HG02798 (cell line): ENCODE measurements at regions not wholly inside any gene's neighbourhood (a gene's known extent, or its start where the extent isn't known, plus 50 kb on each side); places are given as distances from the start of the nearest gene placed in this dataset.
"Not testable (repeated sequence)": the region's sequence is repeated elsewhere in the genome, so short reads cannot be mapped to it uniquely, and the experiment has no call there.

Experiments
- ATAC-seq: cut with Tn5 transposase; IDR thresholded peaks from one replicate; pipeline ENCODE4 v1.9.1; 2021; ENCODE audit warnings: mild to moderate bottlenecking; ENCODE audit not compliant: unreplicated experiment, poor library complexity

DNA sequence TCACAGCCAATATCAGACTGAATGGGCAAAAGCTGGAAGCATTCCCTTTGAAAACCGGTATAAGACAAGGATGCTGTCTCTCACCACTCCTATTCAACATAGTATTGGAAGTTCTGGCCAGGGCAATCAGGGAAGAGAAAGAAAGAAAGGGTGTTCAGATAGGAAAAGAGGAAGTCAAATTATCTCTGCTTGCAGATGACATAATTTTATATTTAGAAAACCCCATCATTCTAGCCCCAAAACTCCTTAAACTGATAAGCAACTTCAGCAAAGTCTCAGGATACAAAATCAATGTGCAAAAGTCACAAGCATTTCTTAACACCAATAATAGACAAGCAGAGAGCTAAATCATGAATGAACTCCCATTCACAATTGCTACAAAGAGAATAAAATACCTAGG, 461.7 kb downstream of the PDGFC start:
- ATAC-seq = not testable (repeated sequence)

DNA sequence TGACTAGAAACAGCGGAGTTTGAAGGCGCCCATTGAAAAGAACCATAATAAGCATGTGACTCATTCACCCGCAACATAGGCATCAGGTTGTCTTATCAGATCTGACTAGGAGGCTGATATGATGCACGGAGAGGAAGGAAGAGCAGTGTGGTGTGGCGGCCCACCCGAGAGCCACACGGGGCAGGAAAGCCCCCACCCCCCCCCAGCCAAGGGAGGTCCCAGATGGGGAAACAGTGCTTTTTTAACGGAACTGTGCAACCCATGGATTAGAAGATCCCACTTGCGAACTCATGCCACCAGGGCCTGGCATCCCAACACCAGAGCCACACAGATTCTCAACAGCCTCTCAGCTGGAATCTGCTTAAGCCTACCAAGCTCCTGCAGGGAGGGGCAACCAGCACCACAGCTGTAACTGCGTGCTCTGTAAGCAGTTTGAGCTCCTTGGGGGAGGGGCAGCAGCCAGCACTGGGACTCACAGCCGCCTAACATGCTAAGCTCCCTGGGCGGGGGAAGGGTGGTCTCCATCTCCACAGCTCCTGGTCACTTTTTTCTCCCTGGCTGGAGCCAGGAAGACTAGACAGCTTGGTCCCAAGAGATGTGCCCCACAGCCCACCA, 466.2 kb downstream of the PDGFC start:
- no peak for ATAC-seq

DNA sequence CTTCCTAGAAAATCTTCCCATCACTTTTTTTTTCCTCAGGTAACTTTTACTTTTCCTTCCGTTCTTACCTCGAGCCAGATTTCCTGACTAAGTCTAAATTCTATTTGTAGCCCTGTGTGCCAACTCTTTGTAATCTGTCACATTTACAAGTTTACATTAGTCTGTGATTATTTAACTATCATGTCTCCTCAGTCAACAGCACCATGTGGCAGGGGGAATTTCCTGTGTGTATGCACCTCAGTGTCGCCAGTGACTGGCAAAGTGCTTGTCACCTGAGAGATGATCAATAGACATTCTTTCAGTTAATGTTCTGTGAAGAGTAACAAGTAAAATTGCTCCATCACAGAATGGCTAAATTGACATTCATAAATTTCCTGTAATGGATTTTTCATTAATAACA, 468.5 kb downstream of the PDGFC start:
- no peak for ATAC-seq

DNA sequence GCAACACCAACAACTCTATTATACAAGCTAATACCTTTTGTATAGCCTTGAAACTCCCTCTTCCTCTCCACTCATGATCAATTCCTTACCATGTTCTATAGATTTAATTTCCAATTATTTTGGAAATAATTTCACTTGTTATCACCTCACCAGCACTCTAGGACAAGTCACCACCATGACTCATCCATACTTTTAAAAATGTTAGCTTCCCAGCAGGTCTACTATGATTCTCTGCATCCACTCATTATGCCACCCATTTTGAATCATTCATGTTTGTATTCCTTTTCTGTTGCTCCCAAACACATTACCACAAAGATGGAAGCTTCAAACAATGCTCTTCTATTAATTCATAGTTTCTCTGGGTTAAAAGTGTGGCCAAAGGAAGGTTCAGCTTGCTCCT, 469.6 kb downstream of the PDGFC start:
- ATAC-seq = no peak

DNA sequence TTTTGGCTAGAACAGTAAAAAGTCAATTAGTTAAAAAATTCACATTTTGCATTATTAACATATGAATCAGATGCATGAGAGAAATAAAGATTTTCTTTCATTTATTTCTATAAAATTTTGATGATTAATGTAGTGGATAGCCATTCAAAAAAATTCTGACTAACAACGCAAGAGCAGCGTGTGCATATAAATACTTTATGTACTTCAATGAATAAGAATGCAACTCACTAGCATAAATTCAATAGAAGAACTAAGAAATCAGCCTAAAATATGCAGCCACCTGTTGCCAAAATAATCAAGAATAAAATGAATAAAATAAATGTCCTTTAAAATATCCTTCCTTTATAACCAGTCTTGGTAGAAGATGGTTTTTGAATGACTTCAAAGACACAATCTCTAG, 471.9 kb downstream of the PDGFC start:
- no peak for ATAC-seq

DNA sequence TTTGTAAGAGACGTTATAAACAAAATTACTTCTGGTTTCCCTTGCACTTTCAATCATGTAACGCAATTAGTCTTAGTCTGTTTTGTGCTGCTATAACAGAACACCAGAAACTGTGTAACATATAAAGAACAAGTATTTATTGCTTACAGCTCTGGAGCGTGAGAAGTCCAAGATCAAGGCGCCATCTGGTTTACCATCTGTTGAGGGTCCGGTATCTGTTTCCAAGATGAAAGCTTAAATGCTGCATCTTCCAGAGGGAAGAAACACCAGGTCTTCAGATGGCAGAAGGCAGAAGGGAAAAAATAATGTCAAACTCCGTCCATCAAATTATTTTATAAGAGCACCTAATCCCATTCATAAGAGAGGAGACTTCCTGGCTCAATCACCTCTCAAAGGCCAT, 474.1 kb downstream of the PDGFC start:
- ATAC-seq = no peak

DNA sequence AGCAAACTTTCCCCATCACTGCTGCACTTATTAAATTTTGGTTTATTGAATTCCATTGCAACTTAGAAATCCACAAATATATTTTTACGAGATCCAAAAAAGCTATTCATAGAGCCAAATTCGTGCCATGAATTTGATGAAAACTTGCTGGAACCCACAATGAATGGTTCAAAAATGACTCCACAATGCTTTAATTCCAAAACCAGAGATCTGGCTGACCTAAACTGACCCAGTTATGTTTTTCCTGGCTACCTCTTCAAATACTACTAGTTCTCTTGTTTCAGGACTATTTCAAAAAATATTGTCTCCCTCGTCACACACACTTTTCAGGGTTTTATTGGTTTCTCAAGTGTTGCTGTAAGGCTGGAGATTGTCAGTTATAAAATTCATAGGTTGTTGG, 474.8 kb downstream of the PDGFC start:
- no peak for ATAC-seq

DNA sequence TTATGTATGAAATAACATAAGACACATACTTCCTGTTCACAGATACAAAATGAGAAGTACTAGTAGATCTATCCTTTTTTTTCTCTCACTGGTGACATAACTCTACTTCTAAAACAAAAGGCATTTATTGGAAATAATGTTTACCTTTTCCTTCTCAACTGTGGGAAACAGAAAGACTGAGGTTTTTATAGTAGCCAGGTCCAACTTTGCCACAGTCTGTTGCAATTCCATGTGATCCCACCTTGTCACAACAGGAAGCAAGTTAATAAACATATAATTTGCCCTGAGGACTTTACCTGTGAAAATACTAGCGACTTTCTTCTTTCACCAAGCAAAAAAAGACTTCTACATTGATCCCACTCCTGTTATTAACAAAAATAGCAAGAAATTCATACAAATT, 475.8 kb downstream of the PDGFC start:
- no peak for ATAC-seq

DNA sequence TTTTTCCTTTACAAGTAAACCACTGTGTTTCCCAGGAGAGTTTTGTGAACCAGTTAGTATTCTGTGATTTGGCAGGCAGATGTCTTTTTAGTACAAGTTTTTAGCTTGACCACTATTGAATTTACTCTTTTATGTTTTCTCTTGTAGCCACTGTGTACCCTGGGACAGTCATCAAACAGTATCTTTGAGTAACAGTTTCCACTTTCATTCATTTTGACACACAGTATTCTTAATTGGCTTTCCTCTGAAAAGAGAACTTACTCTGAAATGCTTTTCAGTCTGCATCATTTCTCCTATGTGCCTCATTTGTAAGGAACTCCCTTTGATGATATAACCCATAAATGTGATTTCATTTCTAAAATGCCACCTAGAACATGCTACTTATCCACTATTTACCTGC, 476.5 kb downstream of the PDGFC start:
- no peak for ATAC-seq

DNA sequence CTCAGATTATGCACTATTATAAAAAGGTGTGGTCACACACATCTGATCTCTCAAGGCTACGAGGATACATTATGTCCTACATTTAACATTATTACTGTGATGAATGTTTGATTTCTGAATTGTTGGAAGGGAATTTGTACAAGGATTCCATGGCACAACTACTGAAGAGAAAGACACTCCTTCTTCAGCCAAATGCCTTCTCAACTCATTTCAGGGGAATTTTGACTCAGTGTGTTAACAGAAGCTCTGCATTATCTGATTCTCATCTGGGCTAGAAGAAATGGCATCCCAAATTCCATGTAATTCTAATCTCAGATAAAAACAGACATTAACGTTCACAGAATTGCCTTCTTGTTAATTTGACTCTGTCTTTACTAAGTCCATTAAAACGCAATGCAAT, 477.7 kb downstream of the PDGFC start:
- no peak for ATAC-seq

DNA sequence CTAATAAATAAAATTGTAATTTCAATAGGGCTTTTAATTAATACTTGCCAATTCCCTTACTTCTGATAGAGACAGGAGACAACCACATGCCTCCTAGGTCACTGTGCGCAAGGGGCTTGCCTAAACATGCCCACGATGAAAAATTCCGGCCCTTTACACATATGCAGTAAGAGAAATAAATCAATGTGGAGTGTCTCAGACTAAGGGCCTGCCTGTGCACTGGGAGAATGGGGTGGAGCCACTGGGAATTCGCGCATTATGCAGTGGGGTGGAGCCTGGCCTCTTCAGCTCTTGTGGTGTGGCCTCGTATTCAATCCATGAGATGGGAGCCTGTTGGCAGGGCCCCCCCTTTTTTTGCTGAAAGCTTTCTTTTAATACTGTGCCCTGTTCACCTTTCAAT, 484.5 kb downstream of the PDGFC start:
- no peak for ATAC-seq

DNA sequence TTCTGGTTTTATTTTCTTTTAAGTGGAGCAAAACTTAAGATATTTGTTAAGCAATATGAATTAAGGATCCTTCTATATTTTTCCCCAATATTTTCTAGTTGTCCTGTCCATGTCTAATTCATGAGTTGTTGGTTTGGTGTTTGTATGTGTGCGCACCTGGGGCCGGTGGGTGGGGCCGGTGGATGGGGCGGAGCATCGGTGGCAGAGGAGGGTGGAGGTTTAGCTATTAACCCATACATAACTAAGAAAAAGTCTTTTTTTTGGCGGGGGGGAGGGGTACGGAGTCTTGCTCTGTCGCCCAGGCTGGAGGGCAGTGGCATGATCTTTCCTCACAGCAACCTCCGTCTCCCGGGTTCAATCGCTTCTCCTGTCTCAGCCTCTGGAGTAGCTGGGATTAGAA, 489.8 kb downstream of the PDGFC start:
- no peak for ATAC-seq

DNA sequence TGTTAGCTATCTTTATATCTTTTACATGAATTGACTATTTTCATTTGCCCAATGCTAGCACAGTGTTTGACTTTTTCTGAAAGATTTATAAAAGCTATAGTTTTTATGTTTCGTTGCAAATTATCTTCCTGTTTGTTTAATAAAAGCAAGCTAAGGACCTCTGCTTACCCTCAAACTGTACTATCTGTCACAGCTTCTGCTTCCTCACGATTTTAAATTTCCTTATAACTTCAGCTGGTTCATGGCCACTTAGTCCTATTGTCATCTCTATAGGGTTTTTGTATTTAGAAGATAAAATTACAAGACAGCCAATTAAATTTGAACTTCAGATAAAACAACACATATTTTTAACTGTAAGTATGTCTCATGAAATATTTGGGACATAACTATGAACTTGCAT, 494.0 kb downstream of the PDGFC start:
- ATAC-seq = no peak

DNA sequence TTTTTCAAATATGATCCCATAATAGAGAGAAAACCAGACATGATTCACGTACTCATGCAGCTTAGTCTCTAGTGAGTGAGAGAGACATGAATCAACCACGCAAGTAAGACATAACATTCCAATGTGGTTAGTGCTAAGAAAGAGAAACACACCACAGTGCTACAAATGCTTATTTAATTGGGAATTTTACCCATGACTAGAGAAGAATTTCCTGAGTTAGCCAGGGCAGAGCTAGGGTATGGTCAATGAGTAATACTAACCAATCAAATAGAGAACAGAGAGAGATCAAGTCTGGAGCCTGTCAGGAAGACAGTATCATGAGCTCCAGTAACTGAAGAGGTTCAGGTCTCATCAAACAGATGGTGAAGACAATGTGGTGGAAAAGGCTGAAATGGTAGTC, 495.2 kb downstream of the PDGFC start:
- no peak for ATAC-seq

DNA sequence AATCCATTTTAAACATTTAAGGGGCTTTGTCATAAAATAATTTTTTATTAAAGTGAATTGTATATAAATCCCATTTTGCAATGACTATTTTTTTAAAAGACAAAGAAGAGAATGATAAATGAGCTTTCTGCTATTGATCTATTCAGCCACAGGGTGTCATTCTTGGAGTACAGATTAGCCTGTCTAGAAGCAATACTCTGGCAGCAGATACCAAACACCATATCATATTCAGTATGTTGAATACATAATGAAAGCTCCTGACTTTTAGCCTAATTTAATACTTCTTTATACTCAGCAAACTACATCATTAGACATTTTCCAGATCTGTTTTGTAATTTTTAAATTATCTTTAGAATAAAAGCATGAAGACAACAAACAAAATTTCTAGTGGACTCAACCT, 496.3 kb downstream of the PDGFC start:
- no peak for ATAC-seq

DNA sequence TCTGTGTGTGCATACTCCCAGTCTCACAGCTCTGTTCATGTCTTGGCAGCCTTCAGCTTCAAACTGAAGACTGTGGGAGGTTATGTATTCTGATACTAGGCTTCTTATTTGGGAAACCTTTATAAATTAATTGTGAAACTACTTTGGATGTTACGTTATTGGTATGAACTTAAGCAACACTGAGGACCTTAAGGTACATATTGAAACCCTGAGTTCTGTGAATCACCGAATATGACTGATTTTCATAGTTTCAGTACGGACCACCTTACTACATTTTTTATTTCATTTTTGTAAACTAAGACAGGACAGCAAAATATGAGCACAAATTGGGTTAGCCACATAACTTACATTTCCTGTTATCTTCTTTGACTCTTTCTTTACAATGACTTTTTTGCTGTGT, 498.4 kb downstream of the PDGFC start:
- ATAC-seq = peak; percentile 42

DNA sequence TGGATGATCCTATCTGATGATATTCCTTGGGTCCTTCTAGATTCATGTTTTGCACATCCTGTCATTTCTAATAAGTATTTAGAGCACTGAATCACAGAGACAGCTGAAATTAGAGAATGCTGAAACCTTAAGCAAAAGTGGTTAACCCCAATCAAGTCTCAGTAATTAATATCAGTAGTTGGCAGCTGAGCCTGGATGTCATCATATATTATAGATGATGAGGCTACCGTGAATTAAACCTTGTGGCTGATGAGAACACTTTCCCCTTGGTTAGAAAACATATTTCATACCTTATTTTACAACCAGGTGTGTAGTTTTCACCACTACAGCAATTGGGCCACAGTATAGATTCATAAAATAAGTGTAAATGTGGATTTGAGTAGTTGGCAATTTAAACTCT, 499.0 kb downstream of the PDGFC start:
- no peak for ATAC-seq

DNA sequence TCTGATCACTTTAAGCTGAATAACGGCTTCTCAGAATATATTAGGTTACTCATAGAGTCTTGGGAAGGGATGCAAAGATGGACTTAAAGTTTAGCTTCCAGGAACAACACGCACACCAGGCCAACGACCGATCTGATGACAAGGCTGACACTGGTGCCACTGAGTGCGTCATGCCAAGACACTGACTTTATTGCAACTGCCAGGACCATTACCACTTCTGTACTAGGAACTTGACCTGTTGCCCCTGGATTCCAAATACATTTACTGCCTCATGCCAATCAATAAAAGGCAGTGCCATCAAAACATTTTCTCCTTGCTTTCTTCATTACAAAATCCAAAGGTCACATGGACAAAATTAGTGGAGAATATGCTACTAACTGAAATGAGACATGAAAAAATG, 505.9 kb upstream of the CTSO start:
- no peak for ATAC-seq

DNA sequence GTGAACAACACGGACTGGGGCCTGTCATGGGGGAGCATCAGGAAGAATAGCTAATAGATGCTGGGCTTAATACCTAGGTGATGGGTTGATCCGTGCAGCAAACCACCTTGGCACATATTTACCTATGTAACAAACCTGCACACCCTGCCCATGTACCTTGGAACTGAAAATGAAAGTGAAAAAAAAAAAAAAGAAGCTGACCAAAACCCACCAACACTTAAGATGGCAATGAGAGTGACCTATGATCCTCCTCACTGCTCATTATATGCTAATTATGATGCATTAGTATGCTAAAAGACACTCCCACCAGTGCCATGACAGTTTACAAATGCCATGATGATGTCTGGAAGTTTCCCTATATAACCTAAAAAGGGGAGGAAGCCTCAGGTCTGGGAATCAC, 503.2 kb upstream of the CTSO start:
- no peak for ATAC-seq

DNA sequence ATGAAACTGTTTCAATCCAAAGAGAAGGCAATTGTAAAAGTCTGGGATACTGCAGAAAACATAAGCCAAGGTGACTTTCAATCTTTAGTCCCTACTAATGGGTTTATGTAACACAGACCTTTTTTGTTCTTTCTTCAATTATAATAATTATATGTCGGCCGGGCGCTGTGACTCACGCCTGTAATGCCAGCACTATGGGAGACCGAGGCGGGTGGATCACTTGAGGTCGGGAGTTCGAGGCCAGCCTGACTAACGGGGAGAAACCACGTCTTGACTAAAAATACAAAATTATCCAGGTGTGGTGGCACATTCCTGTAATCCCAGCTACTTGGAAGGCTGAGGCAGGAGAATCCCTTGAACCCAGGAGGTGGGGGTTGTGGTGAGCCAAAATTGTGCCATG, 489.8 kb upstream of the CTSO start:
- no peak for ATAC-seq

DNA sequence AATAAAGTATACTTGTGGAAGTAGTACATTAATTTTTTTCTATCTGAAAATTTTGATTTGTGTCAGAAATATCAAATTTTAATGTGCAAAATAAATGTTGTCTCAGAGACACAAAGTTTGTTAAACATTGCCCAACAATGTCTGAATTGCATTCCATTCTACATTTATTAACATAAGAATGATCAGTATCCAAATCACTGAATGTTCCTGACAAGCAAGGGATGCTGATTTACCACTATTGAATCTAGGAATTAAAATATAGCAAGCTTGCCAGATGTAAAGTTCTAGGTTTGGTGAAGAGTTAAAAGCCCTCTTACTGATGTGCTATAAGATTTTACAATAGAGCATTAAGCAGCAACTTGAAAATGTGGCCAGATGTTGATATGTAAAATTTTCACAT, 489.2 kb upstream of the CTSO start:
- ATAC-seq = no peak

DNA sequence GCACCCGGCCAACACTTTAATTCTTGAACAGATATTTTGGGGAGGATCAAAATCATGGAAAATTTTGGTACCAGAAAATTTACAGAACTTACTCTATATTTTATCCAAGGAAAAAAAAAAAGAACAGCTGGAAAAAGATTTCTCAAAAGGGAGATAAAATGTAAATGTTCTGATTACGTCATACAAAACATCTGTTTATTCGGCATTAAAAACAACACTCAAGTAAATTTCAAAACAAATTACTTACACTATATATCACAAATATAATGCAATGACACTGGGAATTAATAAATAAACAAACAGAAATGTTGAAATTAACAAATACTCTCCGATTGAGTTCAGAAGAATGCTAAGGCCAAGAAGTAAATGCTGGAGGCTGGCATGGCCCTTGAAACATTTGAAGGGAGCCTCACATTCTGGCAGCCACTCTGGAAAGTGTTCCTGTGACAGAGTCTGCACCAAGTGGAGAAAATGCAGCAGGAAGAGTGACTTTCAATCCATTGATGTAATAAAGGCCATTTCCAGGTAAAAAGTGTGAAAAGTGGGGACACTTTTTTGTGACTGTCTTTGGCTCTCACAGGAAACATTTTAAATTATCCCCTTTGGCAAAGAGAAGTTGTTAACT, 486.0 kb upstream of the CTSO start:
- ATAC-seq = no peak

DNA sequence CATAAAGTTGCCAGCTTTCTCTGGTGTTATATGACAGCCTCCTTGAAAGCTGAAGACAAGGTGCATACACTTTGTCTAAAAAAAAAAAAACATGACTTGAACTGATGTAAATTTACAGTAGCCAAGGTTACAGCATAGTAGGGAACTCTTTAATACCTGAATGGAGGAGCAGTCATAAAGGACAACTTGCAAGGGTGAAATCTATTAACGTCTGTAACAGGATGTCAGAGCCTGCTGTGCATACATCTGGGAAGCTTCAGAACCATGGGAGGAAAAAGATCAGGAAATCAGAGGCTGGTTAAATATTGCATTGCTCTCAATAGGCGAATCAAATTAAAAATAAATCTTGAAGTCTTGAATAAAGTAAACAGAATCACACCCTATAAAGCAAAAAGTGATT, 484.0 kb upstream of the CTSO start:
- ATAC-seq = no peak
